ENCODE measurements at regions not wholly inside any gene's neighbourhood (a gene's known extent, or its start where the extent isn't known, plus 50 kb on each side); places are given as distances from the start of the nearest gene placed in this dataset.

DNA sequence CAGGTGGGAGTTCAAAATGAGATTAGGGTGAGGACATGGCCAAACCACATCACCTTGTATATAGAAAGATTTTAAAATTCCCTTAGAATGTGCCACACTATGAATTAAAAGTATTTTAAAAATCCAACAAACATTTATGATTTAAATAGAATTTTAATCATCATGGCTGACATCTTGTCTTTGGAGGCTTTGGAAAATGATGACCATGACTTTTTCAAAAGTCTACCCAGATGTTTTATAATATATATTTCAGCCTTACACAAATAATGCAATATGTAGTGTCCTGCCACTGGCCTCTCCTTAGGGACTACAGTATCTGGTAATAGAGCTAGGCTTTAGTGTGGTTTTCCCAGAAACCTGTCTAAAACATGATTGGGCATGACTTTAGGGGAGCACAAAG is 1353.4 kb upstream of the GOT2 start:
- TF ChIP-seq, protein P1, sequence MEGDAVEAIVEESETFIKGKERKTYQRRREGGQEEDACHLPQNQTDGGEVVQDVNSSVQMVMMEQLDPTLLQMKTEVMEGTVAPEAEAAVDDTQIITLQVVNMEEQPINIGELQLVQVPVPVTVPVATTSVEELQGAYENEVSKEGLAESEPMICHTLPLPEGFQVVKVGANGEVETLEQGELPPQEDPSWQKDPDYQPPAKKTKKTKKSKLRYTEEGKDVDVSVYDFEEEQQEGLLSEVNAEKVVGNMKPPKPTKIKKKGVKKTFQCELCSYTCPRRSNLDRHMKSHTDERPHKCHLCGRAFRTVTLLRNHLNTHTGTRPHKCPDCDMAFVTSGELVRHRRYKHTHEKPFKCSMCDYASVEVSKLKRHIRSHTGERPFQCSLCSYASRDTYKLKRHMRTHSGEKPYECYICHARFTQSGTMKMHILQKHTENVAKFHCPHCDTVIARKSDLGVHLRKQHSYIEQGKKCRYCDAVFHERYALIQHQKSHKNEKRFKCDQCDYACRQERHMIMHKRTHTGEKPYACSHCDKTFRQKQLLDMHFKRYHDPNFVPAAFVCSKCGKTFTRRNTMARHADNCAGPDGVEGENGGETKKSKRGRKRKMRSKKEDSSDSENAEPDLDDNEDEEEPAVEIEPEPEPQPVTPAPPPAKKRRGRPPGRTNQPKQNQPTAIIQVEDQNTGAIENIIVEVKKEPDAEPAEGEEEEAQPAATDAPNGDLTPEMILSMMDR (IDR thresholded peaks at IDR 0.05): no peak
- TF ChIP-seq POLR2A (IDR thresholded peaks at IDR 0.05): no peak
